ENCODE measurements at regions not wholly inside any gene's neighbourhood (a gene's known extent, or its start where the extent isn't known, plus 50 kb on each side); places are given as distances from the start of the nearest gene placed in this dataset.

DNA sequence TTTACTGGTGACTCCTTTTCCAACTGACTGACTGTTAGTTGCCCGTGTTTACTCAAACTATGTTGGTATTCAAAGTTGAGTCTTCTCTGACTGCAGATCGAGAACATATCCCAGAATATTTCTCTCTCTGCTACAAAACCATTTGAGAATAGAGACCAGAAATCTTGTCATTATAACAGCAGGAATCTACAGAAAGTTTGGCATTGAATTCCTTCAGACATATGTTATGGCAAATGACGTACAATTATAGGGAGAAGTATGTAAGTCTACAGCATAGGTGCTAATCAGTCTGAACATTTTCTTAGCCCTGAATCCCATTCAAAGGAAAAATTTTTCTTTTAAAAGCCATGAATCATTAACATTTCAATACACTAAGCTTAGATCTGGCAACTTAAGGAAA is 239.8 kb upstream of the SOX9 start:
- TF ChIP-seq, protein P1, sequence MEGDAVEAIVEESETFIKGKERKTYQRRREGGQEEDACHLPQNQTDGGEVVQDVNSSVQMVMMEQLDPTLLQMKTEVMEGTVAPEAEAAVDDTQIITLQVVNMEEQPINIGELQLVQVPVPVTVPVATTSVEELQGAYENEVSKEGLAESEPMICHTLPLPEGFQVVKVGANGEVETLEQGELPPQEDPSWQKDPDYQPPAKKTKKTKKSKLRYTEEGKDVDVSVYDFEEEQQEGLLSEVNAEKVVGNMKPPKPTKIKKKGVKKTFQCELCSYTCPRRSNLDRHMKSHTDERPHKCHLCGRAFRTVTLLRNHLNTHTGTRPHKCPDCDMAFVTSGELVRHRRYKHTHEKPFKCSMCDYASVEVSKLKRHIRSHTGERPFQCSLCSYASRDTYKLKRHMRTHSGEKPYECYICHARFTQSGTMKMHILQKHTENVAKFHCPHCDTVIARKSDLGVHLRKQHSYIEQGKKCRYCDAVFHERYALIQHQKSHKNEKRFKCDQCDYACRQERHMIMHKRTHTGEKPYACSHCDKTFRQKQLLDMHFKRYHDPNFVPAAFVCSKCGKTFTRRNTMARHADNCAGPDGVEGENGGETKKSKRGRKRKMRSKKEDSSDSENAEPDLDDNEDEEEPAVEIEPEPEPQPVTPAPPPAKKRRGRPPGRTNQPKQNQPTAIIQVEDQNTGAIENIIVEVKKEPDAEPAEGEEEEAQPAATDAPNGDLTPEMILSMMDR (conservative IDR thresholded peaks at IDR 0.05): no peak
- no peak for TF ChIP-seq ZFX (IDR thresholded peaks at IDR 0.05)
